ENCODE measurements at regions not wholly inside any gene's neighbourhood (a gene's known extent, or its start where the extent isn't known, plus 50 kb on each side); places are given as distances from the start of the nearest gene placed in this dataset.

DNA sequence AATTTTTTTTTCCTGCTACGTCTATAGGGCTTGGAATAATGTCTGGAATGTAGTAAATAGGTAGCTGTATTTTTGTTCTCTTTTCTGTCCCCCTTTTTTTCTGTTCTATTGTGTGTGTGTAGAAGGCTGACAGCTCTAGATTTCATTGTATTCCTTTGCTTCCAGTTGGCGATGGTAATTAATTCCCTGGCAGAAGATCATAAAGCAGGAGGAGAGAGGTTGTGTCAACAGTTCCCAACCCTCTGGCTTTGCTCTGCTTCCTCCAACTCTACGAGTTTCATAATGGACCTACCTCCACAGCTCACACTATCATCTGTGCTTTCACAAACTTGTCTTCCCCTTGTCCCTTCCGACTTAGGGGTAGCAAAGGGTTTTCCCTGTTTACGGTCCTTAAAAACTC lies 117.9 kb upstream of the CDH18 start:
- 27 to 32% methylated on average over 5 of the region's 5 CpGs for WGBS, 2 donors
- Histone ChIP-seq H3K27ac (no peak overlapping the region), H3K36me3 (replicated peaks in 1 of 2; ENCODE audit: insufficient read depth in 1 of 2, low read depth in 2 of 2) (no peaks in the 10 kb centered on the region), H3K4me3 (no peak overlapping the region), H3K27me3 (no peaks in the 10 kb centered on the region), H3K4me1 (no peaks in the 10 kb centered on the region), H3K9me3 (no peaks in the 10 kb centered on the region)
- intact Hi-C loops (cut with DNase I): no loop called here
- TF ChIP-seq POLR2A (IDR thresholded peaks at IDR 0.05): no peak
- TF ChIP-seq, protein P1, sequence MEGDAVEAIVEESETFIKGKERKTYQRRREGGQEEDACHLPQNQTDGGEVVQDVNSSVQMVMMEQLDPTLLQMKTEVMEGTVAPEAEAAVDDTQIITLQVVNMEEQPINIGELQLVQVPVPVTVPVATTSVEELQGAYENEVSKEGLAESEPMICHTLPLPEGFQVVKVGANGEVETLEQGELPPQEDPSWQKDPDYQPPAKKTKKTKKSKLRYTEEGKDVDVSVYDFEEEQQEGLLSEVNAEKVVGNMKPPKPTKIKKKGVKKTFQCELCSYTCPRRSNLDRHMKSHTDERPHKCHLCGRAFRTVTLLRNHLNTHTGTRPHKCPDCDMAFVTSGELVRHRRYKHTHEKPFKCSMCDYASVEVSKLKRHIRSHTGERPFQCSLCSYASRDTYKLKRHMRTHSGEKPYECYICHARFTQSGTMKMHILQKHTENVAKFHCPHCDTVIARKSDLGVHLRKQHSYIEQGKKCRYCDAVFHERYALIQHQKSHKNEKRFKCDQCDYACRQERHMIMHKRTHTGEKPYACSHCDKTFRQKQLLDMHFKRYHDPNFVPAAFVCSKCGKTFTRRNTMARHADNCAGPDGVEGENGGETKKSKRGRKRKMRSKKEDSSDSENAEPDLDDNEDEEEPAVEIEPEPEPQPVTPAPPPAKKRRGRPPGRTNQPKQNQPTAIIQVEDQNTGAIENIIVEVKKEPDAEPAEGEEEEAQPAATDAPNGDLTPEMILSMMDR (IDR thresholded peaks at IDR 0.05): no peak
- ATAC-seq (no peak), DNase-seq (no peak)

DNA sequence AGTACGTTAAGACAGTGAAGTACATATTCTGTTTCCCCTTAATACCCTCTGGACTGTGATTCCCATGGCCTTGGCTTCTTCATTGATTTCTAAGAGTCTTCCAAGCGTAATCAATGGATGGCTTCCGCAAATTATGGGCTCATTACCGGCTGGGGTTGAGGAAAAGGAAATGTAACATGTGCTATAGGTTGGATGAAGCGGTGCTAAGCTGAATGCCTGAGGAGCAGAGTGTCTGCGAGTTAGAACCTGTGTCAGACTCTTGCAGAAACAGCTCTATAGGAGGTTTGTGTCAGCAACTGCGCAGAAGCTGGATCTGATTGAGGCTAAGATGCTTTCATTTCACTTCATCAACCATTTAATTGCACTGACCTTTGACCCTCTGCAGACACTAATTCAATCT lies 114.3 kb upstream of the CDH18 start:
- 72 to 79% methylated on average over 7 of the region's 7 CpGs for WGBS, 2 donors
- Histone ChIP-seq H3K4me3 (no peak overlapping the region), H3K9me3 (no peaks in the 10 kb centered on the region), H3K27ac (no peak overlapping the region), H3K4me1 (no peaks in the 10 kb centered on the region), H3K36me3 (replicated peaks in 1 of 2; ENCODE audit: insufficient read depth in 1 of 2, low read depth in 2 of 2) (no peaks in the 10 kb centered on the region), H3K27me3 (no peaks in the 10 kb centered on the region)
- no peak for ATAC-seq
- no peak for TF ChIP-seq POLR2A (IDR thresholded peaks at IDR 0.05)
- TF ChIP-seq, protein P1 (IDR thresholded peaks at IDR 0.05): no peak
- intact Hi-C loops (cut with DNase I): no loop called here
- no peak for DNase-seq

DNA sequence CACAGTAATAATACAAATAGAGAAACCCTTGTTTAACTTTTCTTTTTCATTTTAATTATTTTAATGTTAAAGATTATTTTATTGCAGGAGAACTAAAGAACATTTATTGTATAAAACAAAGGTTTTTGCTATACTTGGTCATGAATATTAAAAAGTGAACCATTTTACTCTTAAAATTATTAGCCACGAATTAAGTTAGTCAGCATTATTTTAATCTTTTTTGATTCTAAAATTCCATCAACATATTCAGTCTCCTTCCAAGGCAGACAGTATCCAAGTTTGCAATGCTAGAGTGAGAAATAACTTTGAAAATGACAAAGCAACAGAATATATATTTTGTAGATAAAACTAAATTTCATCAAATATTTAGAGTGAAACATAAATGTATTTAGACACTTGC lies 110.7 kb upstream of the CDH18 start:
- H3K27ac ChIP-seq: no peak overlapping the region
- ATAC-seq (no peak), DNase-seq (no peak)
- H3K36me3 ChIP-seq (replicated peaks in 1 of 2; ENCODE audit: insufficient read depth in 1 of 2, low read depth in 2 of 2): no peaks in the 10 kb centered on the region
- 55 to 82% methylated on average over 1 of the region's 1 CpG for WGBS, 2 donors
- TF ChIP-seq, protein P1 (IDR thresholded peaks at IDR 0.05): no peak
- TF ChIP-seq POLR2A (IDR thresholded peaks at IDR 0.05): no peak
- H3K27me3 ChIP-seq: no peaks in the 10 kb centered on the region
- no peaks in the 10 kb centered on the region for H3K9me3 ChIP-seq
- no peak overlapping the region for H3K4me3 ChIP-seq
- intact Hi-C loops (cut with DNase I): no loop called here
- no peaks in the 10 kb centered on the region for H3K4me1 ChIP-seq

DNA sequence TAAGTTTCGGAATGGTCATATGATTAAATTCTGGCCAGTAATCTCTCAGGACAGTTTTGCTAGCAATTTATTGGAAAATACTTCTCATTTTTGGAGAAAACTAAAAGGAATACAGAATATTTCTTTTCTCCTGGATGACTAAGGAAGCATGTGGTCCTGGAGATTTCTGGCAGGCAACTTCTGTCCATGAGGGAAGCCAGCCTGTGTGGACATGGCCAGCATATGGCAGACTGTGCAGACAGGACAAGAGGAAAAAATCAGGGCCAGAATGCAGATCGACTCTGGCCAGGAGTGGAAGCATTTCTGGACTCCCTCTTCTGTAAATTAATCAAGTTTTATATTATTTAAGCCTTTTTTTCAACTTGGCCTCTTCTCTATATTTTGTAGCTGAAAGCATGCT lies 100.4 kb upstream of the CDH18 start:
- no peak for DNase-seq
- no peak for TF ChIP-seq POLR2A (IDR thresholded peaks at IDR 0.05)
- TF ChIP-seq, protein P1 (IDR thresholded peaks at IDR 0.05): no peak
- H3K4me3 ChIP-seq: no peak overlapping the region
- H3K36me3 ChIP-seq (replicated peaks in 1 of 2; ENCODE audit: insufficient read depth in 1 of 2, low read depth in 2 of 2): no peaks in the 10 kb centered on the region
- no peaks in the 10 kb centered on the region for H3K9me3 ChIP-seq
- intact Hi-C loops (cut with DNase I): no loop called here
- 88 to 89% methylated on average over 2 of the region's 2 CpGs for WGBS, 2 donors
- no peaks in the 10 kb centered on the region for H3K4me1 ChIP-seq
- H3K27me3 ChIP-seq: no peaks in the 10 kb centered on the region
- ATAC-seq: no peak
- no peak overlapping the region for H3K27ac ChIP-seq

DNA sequence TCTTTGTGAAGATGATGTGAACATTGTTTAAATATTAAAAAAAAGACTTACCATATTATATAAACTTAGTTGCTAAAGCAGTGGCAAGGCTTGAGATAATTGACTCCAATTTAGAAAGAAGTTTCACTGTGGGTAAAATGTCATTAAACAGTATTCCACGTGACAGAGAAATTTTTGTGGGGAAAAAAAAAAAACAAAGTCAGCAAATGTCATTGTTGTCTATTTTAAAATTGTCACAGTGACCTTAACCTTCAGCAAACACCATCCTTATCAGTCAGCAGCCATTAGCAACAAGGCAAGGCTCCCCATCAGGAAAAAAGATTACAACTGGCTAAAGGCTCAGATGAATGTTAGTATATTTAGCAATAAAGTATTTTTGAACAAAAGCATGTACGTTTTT lies 99.3 kb upstream of the CDH18 start:
- 42 to 47% methylated on average over 2 of the region's 2 CpGs for WGBS, 2 donors
- intact Hi-C loops (cut with DNase I): no loop called here

More for the DNA sequence above, 99.3 kb upstream of the CDH18 start:
- Histone ChIP-seq H3K4me3 (no peak overlapping the region), H3K36me3 (replicated peaks in 1 of 2; ENCODE audit: insufficient read depth in 1 of 2, low read depth in 2 of 2) (no peaks in the 10 kb centered on the region), H3K27me3 (no peaks in the 10 kb centered on the region), H3K9me3 (no peaks in the 10 kb centered on the region), H3K27ac (no peak overlapping the region), H3K4me1 (no peaks in the 10 kb centered on the region)
- ATAC-seq (no peak), DNase-seq (no peak)
- no peak for TF ChIP-seq POLR2A (IDR thresholded peaks at IDR 0.05)
- TF ChIP-seq, protein P1 (IDR thresholded peaks at IDR 0.05): no peak
